ENCODE measurements at regions not wholly inside any gene's neighbourhood (a gene's known extent, or its start where the extent isn't known, plus 50 kb on each side); places are given as distances from the start of the nearest gene placed in this dataset.
"Not testable (repeated sequence)": the region's sequence is repeated elsewhere in the genome, so short reads cannot be mapped to it uniquely, and the experiment has no call there.

DNA sequence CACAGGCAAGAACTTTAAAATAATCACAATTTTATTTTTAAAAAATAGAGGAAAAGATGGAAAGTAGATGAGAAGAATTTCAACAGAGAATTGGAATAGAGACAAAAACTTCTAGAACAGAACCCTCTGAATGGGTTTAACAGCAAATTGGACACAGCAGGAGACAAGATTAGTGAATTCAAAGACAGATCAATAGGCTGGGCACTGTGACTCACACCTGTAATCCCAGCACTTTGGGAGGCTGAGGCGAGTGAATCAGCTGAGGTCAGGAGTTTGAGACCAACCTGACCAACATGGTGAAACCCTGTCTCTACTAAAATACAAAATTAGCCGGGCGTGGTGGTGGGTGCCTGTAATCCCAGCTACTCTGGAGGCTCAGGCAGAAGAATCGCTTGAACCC, 49.9 kb upstream of the CFAP126 start:
- TF ChIP-seq, protein P1, sequence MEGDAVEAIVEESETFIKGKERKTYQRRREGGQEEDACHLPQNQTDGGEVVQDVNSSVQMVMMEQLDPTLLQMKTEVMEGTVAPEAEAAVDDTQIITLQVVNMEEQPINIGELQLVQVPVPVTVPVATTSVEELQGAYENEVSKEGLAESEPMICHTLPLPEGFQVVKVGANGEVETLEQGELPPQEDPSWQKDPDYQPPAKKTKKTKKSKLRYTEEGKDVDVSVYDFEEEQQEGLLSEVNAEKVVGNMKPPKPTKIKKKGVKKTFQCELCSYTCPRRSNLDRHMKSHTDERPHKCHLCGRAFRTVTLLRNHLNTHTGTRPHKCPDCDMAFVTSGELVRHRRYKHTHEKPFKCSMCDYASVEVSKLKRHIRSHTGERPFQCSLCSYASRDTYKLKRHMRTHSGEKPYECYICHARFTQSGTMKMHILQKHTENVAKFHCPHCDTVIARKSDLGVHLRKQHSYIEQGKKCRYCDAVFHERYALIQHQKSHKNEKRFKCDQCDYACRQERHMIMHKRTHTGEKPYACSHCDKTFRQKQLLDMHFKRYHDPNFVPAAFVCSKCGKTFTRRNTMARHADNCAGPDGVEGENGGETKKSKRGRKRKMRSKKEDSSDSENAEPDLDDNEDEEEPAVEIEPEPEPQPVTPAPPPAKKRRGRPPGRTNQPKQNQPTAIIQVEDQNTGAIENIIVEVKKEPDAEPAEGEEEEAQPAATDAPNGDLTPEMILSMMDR (IDR thresholded peaks at IDR 0.05; ENCODE audit: insufficient read depth, low read length, poor library complexity, severe bottlenecking): not testable (repeated sequence)
- not testable (repeated sequence) for TF ChIP-seq EZH2phosphoT487 (conservative IDR thresholded peaks at IDR 0.05; ENCODE audit: low read length)

Measured in SU-DHL-6 (cell line).